Keratinocyte (primary cell): ENCODE measurements at regions not wholly inside any gene's neighbourhood (a gene's known extent, or its start where the extent isn't known, plus 50 kb on each side); places are given as distances from the start of the nearest gene placed in this dataset.

Experiments used
- DNase-seq: peaks from one replicate; pipeline ENCODE4 v3.0.0-alpha.2; 2011; ENCODE audit warnings: low read depth, missing footprints, low spot score
- FAIRE-seq: peaks from 2 replicates; lab custom pipeline; 2011; peaks lifted over from hg19 to GRCh38; lab: Jason Lieb, UNC
- H2AFZ ChIP-seq: 2 replicates; pipeline ENCODE4 v1.6.0; 2012; ENCODE audit warnings: low read length, control low read depth, inconsistent platforms; ENCODE audit not compliant: control insufficient read depth
- H3K27ac ChIP-seq: 2 replicates; pipeline ENCODE4 v1.5.1; 2011; ENCODE audit warnings: low read length; ENCODE audit not compliant: control insufficient read depth, insufficient read depth
- H3K27me3 ChIP-seq: 3 replicates; pipeline ENCODE4 v1.6.0; 2011; ENCODE audit warnings: low read length; ENCODE audit not compliant: control insufficient read depth, insufficient read depth; ENCODE audit errors: extremely low read depth
- H3K36me3 ChIP-seq, 2 experiments: 2 replicates in 1 of 2; 3 replicates in 1 of 2; pipeline ENCODE4 v1.5.1; 2011; ENCODE audit warnings: low read length in 2 of 2, mild to moderate bottlenecking in 1 of 2; ENCODE audit not compliant: control insufficient read depth in 2 of 2, insufficient read depth in 2 of 2; ENCODE audit errors: extremely low read depth in 1 of 2
- H3K4me1 ChIP-seq: 3 replicates; pipeline ENCODE4 v1.5.1; 2011; ENCODE audit warnings: low read length; ENCODE audit not compliant: control insufficient read depth, insufficient read depth; ENCODE audit errors: extremely low read depth
- H3K4me2 ChIP-seq: 3 replicates; pipeline ENCODE4 v1.6.0; 2011; ENCODE audit warnings: low read depth, low read length; ENCODE audit not compliant: control insufficient read depth, insufficient read depth; ENCODE audit errors: extremely low read depth
- H3K4me3 ChIP-seq, 3 experiments: fragments of 200-600 bp in 1 of 3; sonication (generic) in 1 of 3; 2 replicates in 2 of 3; 3 replicates in 1 of 3; pipeline ENCODE4 v1.5.1; 2011 to 2016; ENCODE audit warnings: low read length in 3 of 3, mild to moderate bottlenecking in 3 of 3, control low read depth in 2 of 3, inconsistent platforms in 1 of 3, low read depth in 1 of 3, mixed read lengths in 1 of 3, mixed run types in 1 of 3, moderate library complexity in 1 of 3; ENCODE audit not compliant: control insufficient read depth in 2 of 3, insufficient read depth in 2 of 3; ENCODE audit errors: extremely low read depth in 1 of 3
- H3K79me2 ChIP-seq: 2 replicates; pipeline ENCODE4 v1.6.0; 2012; ENCODE audit warnings: low read length; ENCODE audit not compliant: control insufficient read depth, insufficient read depth
- H3K9ac ChIP-seq: 3 replicates; pipeline ENCODE4 v1.6.0; 2011; ENCODE audit warnings: low read length; ENCODE audit not compliant: control insufficient read depth, insufficient read depth; ENCODE audit errors: extremely low read depth
- H3K9me1 ChIP-seq: 3 replicates; pipeline ENCODE4 v1.6.0; 2011; ENCODE audit warnings: low read length; ENCODE audit not compliant: control insufficient read depth, insufficient read depth; ENCODE audit errors: extremely low read depth
- H3K9me3 ChIP-seq: 2 replicates; pipeline ENCODE4 v1.5.1; 2012; ENCODE audit warnings: low read depth, low read length; ENCODE audit not compliant: control insufficient read depth
- H4K20me1 ChIP-seq: 3 replicates; pipeline ENCODE4 v1.6.0; 2011; ENCODE audit warnings: low read length; ENCODE audit not compliant: control insufficient read depth, insufficient read depth; ENCODE audit errors: extremely low read depth
- EZH2 ChIP-seq: IDR thresholded peaks from one replicate; pipeline ENCODE4 v1.6.1; 2012; ENCODE audit warnings: inconsistent platforms, mild to moderate bottlenecking, low read length, moderate library complexity
- dilution Hi-C: fragments of 300-500 bp; cut with MboI; formaldehyde crosslinking; loops from one replicate; pipeline ENCODE4 v1.7.0; 2020; ENCODE audit warnings: low sequenced_read_pairs; ENCODE audit not compliant: extremely low pct_ligation_motif_present
- TF ChIP-seq, protein P1 (sequence below), 3 experiments: IDR thresholded peaks in 1 of 3; conservative IDR thresholded peaks in 1 of 3; optimal IDR thresholded peaks in 1 of 3; 2 replicates in 2 of 3; 3 replicates in 1 of 3; pipeline versions ENCODE3 to v1.5.1; 2011; ENCODE audit warnings: low read length in 3 of 3, mild to moderate bottlenecking in 3 of 3, moderate library complexity in 2 of 3, control low read depth in 1 of 3, inconsistent platforms in 1 of 3; ENCODE audit not compliant: insufficient read depth in 2 of 3; ENCODE audit errors: extremely low read depth in 1 of 3

DNA sequence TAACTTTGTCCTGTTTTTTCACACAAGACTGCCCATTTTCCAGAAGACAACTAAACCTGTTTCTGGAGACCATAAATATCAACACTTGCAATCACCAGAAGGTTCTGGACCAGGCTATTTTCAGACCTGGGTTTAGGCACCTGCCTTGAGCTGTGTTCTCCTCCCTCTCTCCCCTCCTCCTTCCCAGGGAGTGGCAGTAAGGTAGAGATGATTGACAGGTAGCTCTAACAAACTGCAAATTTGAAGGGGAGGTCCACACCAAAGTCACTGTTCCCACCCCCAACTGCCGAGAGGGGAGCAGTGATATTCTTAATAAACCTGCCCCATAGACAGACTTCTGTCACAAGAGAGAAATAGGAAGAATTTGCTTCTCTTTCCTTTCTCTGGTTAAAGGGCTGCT is 91.2 kb upstream of the BACH2 start:
- H3K4me2 ChIP-seq = no peak overlapping the region
- no peaks in the 10 kb centered on the region for H3K36me3 ChIP-seq
- dilution Hi-C loops = no loop called here
- FAIRE-seq = peak; percentile 48
- H3K27me3 ChIP-seq = no peaks in the 10 kb centered on the region
- H3K79me2 ChIP-seq = no peaks in the 10 kb centered on the region
- no peak for DNase-seq
- TF ChIP-seq, protein P1, sequence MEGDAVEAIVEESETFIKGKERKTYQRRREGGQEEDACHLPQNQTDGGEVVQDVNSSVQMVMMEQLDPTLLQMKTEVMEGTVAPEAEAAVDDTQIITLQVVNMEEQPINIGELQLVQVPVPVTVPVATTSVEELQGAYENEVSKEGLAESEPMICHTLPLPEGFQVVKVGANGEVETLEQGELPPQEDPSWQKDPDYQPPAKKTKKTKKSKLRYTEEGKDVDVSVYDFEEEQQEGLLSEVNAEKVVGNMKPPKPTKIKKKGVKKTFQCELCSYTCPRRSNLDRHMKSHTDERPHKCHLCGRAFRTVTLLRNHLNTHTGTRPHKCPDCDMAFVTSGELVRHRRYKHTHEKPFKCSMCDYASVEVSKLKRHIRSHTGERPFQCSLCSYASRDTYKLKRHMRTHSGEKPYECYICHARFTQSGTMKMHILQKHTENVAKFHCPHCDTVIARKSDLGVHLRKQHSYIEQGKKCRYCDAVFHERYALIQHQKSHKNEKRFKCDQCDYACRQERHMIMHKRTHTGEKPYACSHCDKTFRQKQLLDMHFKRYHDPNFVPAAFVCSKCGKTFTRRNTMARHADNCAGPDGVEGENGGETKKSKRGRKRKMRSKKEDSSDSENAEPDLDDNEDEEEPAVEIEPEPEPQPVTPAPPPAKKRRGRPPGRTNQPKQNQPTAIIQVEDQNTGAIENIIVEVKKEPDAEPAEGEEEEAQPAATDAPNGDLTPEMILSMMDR (optimal IDR thresholded peaks at IDR 0.05 in 1 of 3, IDR thresholded peaks at IDR 0.05 in 1 of 3, conservative IDR thresholded peaks at IDR 0.05 in 1 of 3; ENCODE audit: extremely low read depth in 1 of 3, insufficient read depth in 2 of 3, low read length in 3 of 3) = no peak
- no peak for TF ChIP-seq EZH2
- H3K27ac ChIP-seq = no peak overlapping the region
- no peaks in the 10 kb centered on the region for H4K20me1 ChIP-seq
- H3K9ac ChIP-seq = no peak overlapping the region
- H3K9me1 ChIP-seq = no peaks in the 10 kb centered on the region
- H3K9me3 ChIP-seq = no peaks in the 10 kb centered on the region
- no peaks in the 10 kb centered on the region for H3K4me1 ChIP-seq
- H2AFZ ChIP-seq = no peak overlapping the region
- no peak overlapping the region for H3K4me3 ChIP-seq

DNA sequence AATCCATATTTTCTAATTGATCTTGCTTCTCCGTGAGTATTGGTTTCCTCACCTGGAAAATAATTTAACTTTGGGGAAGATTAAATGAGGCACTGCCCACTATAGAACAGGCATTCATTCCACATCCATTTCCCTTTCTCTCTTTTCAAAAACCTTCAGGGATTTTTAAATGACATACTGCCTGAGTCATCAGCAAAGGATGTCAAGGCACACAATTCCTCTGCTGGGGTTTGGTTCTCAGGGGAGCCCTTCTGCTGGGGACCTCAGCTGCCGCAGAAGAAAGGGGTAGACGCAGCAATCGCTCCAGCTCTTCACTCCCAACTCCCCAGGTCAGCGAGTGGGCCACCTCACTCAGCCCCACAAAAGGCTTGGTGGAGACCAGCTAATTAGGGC is 90.7 kb upstream of the BACH2 start:
- H3K27me3 ChIP-seq = no peaks in the 10 kb centered on the region
- H3K36me3 ChIP-seq = no peaks in the 10 kb centered on the region
- H3K9ac ChIP-seq = no peak overlapping the region
- no peak overlapping the region for H3K4me3 ChIP-seq
- H3K4me1 ChIP-seq = no peaks in the 10 kb centered on the region
- TF ChIP-seq EZH2 = no peak
- TF ChIP-seq, protein P1 (optimal IDR thresholded peaks at IDR 0.05 in 1 of 3, IDR thresholded peaks at IDR 0.05 in 1 of 3, conservative IDR thresholded peaks at IDR 0.05 in 1 of 3; ENCODE audit: extremely low read depth in 1 of 3, insufficient read depth in 2 of 3, low read length in 3 of 3) = no peak
- DNase-seq = no peak
- no peak overlapping the region for H2AFZ ChIP-seq
- H3K9me3 ChIP-seq = no peaks in the 10 kb centered on the region
- H3K79me2 ChIP-seq = no peaks in the 10 kb centered on the region
- H3K4me2 ChIP-seq = no peak overlapping the region
- no peaks in the 10 kb centered on the region for H4K20me1 ChIP-seq
- no peaks in the 10 kb centered on the region for H3K9me1 ChIP-seq
- dilution Hi-C loops = no loop called here
- no peak for FAIRE-seq
- no peak overlapping the region for H3K27ac ChIP-seq
